Activated T-helper 2 cell treated with anti-CD3 and anti-CD28 coated beads, Interferon-gamma antibody, Interleukin-2, Interleukin-4, amounts not matched to agents 10 μg/mL and 5 μg/mL and 100 μg/mL, durations not matched to agents 14 hours and 24 hours and 36 hours (primary cell): ENCODE measurements at regions not wholly inside any gene's neighbourhood (a gene's known extent, or its start where the extent isn't known, plus 50 kb on each side); places are given as distances from the start of the nearest gene placed in this dataset.

Source experiments
- DNase-seq: peaks from one replicate; pipeline ENCODE4 v3.0.0; 2021; ENCODE audit warnings: low spot score
- H3K27ac Mint-ChIP-seq: one replicate; pipeline ENCODE4 v1.8.0; 2021; ENCODE audit warnings: mixed read lengths
- H3K27me3 Mint-ChIP-seq: one replicate; pipeline ENCODE4 v1.8.0; 2021; ENCODE audit warnings: low read depth, mixed read lengths
- H3K36me3 Mint-ChIP-seq: one replicate; pipeline ENCODE4 v1.8.0; 2021; ENCODE audit warnings: low read depth, mixed read lengths
- H3K4me1 Mint-ChIP-seq: one replicate; pipeline ENCODE4 v1.8.0; 2021; ENCODE audit warnings: low read depth, mixed read lengths
- H3K4me3 Mint-ChIP-seq: one replicate; pipeline ENCODE4 v1.8.0; 2021; ENCODE audit warnings: low read depth, mild to moderate bottlenecking, moderate library complexity, mixed read lengths
- H3K9me3 Mint-ChIP-seq: one replicate; pipeline ENCODE4 v1.8.0; 2021; ENCODE audit warnings: mixed read lengths
- intact Hi-C: fragments of 100-400 bp; cut with micrococcal nuclease; formaldehyde crosslinking; loops from one replicate; pipeline ENCODE4 v1.15.1; 2023

DNA sequence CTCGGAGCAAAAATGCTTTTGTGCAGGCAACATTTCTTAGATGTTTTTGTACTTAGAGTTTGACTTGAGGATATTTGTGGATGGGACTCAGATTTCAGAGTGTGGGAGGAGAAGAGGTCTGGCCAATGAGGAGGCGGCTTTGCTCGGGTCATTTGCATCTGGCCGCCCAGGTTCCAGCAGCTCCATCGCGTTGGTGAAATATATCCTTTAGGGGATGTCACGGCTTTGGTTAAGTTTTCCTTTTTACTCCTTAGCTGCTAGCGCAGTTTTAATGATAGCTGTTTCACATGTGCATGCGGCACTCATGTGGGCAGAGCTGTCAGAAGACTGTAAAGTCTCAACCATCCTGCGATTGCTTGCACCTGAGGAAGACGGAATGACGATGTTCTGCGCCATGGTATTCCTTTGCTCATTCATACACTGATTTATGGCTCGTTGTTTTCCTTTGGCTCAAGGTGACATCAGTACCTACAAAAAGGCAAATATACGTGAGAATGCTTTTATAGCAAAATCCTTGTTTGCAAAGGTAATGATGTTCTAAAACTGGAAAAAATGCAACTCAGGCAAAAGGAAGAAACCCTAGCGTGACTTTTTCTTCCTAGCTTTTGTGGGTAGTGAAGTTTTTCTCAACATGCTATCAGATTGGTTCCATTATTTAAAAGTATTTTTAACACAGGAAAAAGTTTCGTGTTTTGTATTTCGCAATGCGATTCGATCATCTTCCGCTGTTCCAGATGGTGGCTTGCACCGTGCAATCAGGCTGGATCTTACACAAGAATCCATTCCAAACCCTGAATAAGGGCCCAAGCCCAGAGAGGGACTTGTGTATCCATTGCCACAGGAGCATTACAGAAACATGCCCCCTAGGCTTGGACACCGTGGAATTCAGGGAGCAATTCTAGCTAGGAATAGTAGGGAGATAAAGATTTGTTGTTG is 70.5 kb upstream of the ZNF516 start:
- H3K4me3 Mint-ChIP-seq, result no peak overlapping the region
- H3K27ac Mint-ChIP-seq, result no peak overlapping the region
- H3K9me3 Mint-ChIP-seq, result no peaks in the 10 kb centered on the region
- no peak for DNase-seq
- no peaks in the 10 kb centered on the region for H3K36me3 Mint-ChIP-seq
- intact Hi-C loops, result no loop called here
- peaks cover 10% of the 10 kb centered on the region for H3K27me3 Mint-ChIP-seq
- no peaks in the 10 kb centered on the region for H3K4me1 Mint-ChIP-seq

DNA sequence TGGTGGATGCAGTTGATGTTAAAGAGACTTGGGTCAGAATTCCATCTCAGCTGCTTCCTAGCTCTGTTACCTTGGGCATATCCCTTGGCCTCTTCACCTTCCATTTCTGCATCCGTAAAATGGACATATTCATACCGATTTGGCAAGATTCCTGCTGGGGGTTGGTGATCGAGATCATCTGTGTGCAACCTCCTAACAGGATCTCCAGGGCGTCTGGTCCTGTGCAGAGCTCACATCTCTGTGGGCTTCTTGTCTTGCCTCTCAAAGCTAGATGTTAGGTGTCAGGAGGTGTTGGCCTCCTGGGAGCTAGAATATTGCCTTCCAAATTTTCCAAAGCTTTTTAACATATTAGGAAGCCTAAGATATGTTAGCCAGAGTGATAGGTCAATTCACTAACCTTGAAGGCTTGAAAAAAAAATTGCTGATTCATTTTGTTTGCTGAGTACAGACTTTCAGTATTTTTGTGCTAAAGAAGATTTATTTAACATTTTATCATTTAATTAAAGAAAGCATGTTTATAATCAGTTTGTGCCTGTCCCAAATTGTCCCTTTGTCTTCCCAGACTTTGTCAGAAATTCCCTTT is 69.7 kb upstream of the ZNF516 start:
- Mint-ChIP-seq H3K27me3 (peaks cover 10% of the 10 kb centered on the region), H3K9me3 (no peaks in the 10 kb centered on the region), H3K4me1 (no peaks in the 10 kb centered on the region), H3K36me3 (no peaks in the 10 kb centered on the region), H3K4me3 (no peak overlapping the region), H3K27ac (no peak overlapping the region)
- intact Hi-C loops, result no loop called here
- DNase-seq, result no peak

DNA sequence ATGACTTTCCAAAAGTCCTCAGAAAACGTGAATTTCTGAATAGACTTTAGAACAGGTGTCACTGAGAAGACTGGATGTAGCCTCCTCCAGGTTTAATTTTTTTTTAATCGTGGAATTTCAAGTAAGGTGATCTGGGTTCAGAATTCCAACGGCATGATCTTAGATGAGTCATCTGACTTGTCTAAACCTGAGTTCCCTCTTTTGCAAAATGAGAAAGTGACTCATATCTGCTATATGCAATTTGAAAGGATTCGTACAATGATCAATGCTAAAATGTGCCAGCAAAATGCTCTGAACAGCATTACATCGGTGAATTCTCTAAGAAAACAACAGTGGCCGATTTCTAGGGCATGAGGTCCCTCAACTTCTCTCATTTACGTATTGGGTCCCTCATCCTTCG is 69.1 kb upstream of the ZNF516 start:
- intact Hi-C loops, result no loop called here
- no peaks in the 10 kb centered on the region for H3K36me3 Mint-ChIP-seq
- no peak overlapping the region for H3K4me3 Mint-ChIP-seq
- DNase-seq, result no peak
- H3K27me3 Mint-ChIP-seq, result peaks cover 10% of the 10 kb centered on the region
- no peak overlapping the region for H3K27ac Mint-ChIP-seq
- H3K4me1 Mint-ChIP-seq, result no peaks in the 10 kb centered on the region
- H3K9me3 Mint-ChIP-seq, result no peaks in the 10 kb centered on the region

DNA sequence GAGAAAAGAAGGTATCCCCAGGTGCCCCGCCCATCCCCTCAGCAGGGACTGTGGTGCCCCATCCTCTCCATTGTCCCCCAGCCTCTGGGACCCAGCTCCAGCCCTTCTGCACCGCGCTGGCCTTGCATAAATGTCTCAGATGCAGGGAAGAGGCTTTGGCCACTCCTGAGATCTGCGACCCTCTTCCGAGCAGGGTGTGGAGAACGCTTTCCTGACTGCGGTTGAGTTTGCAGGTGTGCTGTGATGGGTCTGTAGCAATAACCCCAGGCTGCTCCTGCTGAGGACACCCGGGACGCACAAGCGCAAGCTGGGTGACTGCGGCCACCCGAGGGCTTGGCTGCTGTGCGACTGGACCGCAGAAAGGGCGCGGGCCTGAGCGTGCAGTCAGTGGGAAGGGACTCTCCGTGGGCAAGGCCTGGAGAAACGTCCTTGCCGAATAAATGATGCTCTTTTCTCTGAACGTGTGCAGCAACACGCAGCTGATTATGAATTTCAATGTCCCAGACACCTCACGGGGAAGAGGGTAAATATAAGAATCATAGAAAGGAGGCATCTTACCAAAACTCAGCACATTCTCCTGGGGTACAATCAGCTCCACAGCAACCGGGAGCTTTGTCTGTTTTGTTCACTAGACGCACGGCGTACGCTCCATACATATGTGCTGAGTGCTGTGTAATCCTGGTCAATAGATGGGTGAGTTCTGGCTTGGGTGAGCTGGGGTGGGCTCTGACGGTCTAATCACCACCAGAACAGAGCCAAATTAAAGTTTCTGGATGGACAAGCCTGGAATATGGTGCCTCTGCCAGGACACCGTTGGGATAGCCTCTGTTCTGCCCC is 67.5 kb upstream of the ZNF516 start:
- Mint-ChIP-seq H3K36me3 (no peaks in the 10 kb centered on the region), H3K4me3 (no peak overlapping the region), H3K4me1 (no peaks in the 10 kb centered on the region), H3K9me3 (no peaks in the 10 kb centered on the region), H3K27me3 (peaks cover 10% of the 10 kb centered on the region), H3K27ac (no peak overlapping the region)
- DNase-seq, result no peak
- intact Hi-C loops, result no loop called here

DNA sequence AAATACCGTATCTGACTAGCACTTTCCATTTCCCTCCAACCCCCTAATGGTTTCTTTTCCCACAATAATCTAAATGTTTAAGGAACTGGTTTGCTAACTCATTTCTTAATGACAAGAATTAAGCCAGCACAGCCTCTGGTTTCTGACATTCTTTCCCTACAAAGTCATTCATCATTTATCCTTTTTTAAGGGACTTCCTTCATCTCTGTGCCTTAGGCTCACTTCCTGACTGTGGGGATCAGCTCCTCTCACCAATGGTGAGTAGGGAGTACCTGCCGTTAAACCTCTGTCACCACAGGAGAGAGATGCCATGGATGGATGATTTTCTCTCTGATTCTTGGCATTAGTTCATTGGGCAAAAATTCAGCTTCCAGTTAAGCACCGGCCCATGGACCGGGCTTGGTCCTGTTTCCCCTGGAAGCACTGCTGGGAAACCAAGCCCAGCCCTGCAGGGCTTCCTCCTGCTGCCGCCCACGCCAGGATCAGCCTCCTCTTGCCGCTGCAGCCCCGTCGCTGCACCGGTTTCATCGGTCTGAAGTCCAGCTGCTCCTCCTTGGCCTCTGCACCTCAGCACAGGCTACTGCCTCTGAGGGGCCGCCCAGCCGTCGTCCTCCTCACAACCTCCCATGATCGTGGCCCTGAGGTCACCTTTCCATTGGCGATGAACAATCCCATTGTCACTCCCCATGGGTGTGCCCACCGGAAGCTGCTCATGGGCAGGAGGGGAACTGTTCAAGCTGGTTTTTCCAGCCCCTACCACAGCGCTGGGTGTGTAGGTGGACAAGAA is 64.0 kb upstream of the ZNF516 start:
- Mint-ChIP-seq H3K27me3 (peaks cover 3% of the 10 kb centered on the region), H3K4me1 (no peaks in the 10 kb centered on the region), H3K27ac (no peak overlapping the region), H3K4me3 (no peak overlapping the region), H3K9me3 (no peaks in the 10 kb centered on the region), H3K36me3 (no peaks in the 10 kb centered on the region)
- intact Hi-C loops, result no loop called here
- no peak for DNase-seq

- Mint-ChIP-seq H3K4me1 (no peaks in the 10 kb centered on the region), H3K36me3 (no peaks in the 10 kb centered on the region), H3K27me3 (peaks cover 10% of the 10 kb centered on the region), H3K27ac (no peak overlapping the region), H3K4me3 (no peak overlapping the region), H3K9me3 (no peaks in the 10 kb centered on the region)
- intact Hi-C loops, result no loop called here
- no peak for DNase-seq
These were observed 62.1 kb upstream of the ZNF516 start for GRCh38 chr18:76557026-76557575.

DNA sequence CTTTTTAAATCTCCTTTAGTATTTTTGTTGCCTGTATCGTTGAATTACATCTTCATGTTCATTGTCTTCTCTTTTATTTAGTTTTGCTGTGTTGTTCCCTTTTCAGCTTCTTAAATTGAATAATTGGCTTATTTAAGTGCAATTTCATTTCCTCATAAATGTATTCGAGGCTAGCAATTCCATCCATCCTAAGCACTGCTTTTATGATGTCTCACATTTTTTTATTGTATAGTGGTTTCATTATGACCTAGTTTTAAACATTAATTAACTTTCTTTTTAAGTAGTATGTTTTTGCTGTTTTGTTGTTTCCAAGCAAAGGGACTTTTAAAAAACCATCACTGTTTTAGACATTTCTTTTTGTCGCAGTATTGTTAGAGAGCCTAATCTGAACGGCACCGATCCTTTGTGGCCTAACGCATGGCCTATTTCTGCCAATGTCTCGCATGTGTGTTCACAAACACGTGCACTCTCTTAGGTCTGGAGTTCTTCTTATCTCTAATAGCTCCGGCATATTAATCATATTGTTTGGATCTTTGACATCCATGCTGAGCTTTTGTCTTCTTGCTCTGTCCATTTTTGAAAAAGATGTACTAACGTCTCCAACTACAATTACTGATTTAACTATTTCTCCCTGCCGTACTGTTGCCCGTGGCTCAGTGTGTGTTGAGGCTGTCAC is 59.6 kb upstream of the ZNF516 start:
- Mint-ChIP-seq H3K4me3 (no peak overlapping the region), H3K9me3 (no peaks in the 10 kb centered on the region), H3K27ac (no peak overlapping the region), H3K36me3 (no peaks in the 10 kb centered on the region), H3K27me3 (peaks cover 10% of the 10 kb centered on the region), H3K4me1 (no peaks in the 10 kb centered on the region)
- intact Hi-C loops, result no loop called here
- no peak for DNase-seq

DNA sequence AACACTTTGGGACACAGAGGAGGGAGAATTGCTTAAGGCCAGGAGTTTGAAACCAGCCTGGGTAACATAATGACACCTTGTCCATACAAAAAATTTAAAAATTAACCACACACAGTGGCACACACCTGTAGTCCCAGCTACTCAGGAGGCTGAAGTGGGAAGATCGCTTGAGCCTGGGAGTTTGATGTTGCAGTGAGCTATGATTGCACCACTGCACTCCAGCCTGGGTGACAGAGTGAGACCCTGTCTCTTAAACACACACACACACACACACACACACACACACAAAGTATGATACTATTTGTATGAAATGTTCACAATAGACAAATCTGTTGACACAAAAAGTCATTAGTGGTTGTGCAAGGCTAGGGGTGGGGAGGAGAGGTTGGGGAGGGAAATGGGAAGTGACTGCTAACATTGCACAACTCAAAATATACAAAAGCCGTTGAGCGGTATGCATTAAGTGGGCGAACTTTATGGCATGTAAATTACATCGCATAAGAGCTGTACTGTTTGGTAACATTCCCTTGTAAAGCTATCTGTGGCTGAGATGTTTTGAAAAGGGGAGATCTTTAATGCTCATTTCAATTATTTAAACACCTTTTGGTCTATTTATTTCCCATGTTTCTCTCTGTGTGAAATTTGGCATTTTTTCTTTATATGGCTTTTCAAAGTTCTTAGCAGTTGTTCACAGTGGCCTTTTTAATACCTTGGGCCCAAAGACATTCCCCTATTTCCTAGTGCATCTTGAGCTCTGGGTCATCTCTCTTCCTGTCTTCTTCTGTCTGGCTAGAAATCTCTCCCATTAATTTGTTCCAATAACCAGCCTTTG is 58.9 kb upstream of the ZNF516 start:
- Mint-ChIP-seq H3K27me3 (peaks cover 10% of the 10 kb centered on the region), H3K9me3 (no peaks in the 10 kb centered on the region), H3K4me3 (no peak overlapping the region), H3K27ac (no peak overlapping the region), H3K4me1 (no peaks in the 10 kb centered on the region), H3K36me3 (no peaks in the 10 kb centered on the region)
- intact Hi-C loops, result no loop called here
- DNase-seq, result no peak

GRCh38 chr18:76548541-76548940 is 53.5 kb upstream of the ZNF516 start:
- DNase-seq, result no peak
- Mint-ChIP-seq H3K4me1 (no peaks in the 10 kb centered on the region), H3K4me3 (no peak overlapping the region), H3K9me3 (no peaks in the 10 kb centered on the region), H3K27me3 (peaks cover 7% of the 10 kb centered on the region), H3K27ac (no peak overlapping the region), H3K36me3 (no peaks in the 10 kb centered on the region)
- intact Hi-C loops, result no loop called here

GRCh38 chr18:76547296-76547695 is 52.3 kb upstream of the ZNF516 start:
- Mint-ChIP-seq H3K36me3 (no peaks in the 10 kb centered on the region), H3K9me3 (no peaks in the 10 kb centered on the region), H3K27ac (no peak overlapping the region), H3K4me3 (no peak overlapping the region), H3K4me1 (no peaks in the 10 kb centered on the region), H3K27me3 (peaks cover 2% of the 10 kb centered on the region)
- intact Hi-C loops, result no loop called here
- DNase-seq, result no peak

- Mint-ChIP-seq H3K4me3 (no peak overlapping the region), H3K9me3 (no peaks in the 10 kb centered on the region)
These were observed 51.4 kb upstream of the ZNF516 start for GRCh38 chr18:76546436-76546835.

More at GRCh38 chr18:76546436-76546835, 51.4 kb upstream of the ZNF516 start:
- no peak overlapping the region for H3K27ac Mint-ChIP-seq
- H3K36me3 Mint-ChIP-seq, result no peaks in the 10 kb centered on the region
- H3K4me1 Mint-ChIP-seq, result no peaks in the 10 kb centered on the region
- intact Hi-C loops, result no loop called here
- no peaks in the 10 kb centered on the region for H3K27me3 Mint-ChIP-seq
- no peak for DNase-seq
